GM12878 (cell line): ENCODE measurements at regions not wholly inside any gene's neighbourhood (a gene's known extent, or its start where the extent isn't known, plus 50 kb on each side); places are given as distances from the start of the nearest gene placed in this dataset.

Experiments used
- ATF7 ChIP-seq: fragments of 450-650 bp; IDR thresholded peaks from 2 replicates; pipeline ENCODE4 v1.6.1; 2016; ENCODE audit warnings: low read depth, mild to moderate bottlenecking
- DPF2 ChIP-seq: fragments of 450-650 bp; IDR thresholded peaks from 2 replicates; pipeline ENCODE4 v1.6.1; 2017; ENCODE audit warnings: mild to moderate bottlenecking
- EP300 ChIP-seq, 2 experiments: fragments of 150-350 bp in 1 of 2; IDR thresholded peaks; 2 replicates each; pipeline ENCODE4 v1.6.1; 2011 to 2012; ENCODE audit warnings: low read depth in 2 of 2, low read length in 2 of 2, borderline replicate concordance in 1 of 2, improper control_type of control experiment in 1 of 2, inconsistent platforms in 1 of 2; ENCODE audit not compliant: control insufficient read depth in 1 of 2
- IKZF2 ChIP-seq, 2 experiments: fragments of 450-650 bp; IDR thresholded peaks; 2 replicates each; pipeline ENCODE4 v1.6.1; 2017; ENCODE audit warnings: mild to moderate bottlenecking in 2 of 2, moderate library complexity in 2 of 2
- IRF4 ChIP-seq: IDR thresholded peaks from 2 replicates; pipeline ENCODE4 v1.6.1; 2011; ENCODE audit warnings: low read depth, low read length
- NFYB ChIP-seq: IDR thresholded peaks from 2 replicates; pipeline ENCODE4 v1.6.1; 2011; ENCODE audit warnings: low read depth, mild to moderate bottlenecking, low read length, improper control_type of control experiment, moderate library complexity; ENCODE audit not compliant: insufficient read depth
- NRF1 ChIP-seq: conservative IDR thresholded peaks from 2 replicates; pipeline ENCODE4 v1.6.1; 2011; ENCODE audit warnings: mild to moderate bottlenecking, low read depth, low read length, improper control_type of control experiment
- PAX5 ChIP-seq: IDR thresholded peaks from 2 replicates; pipeline ENCODE4 v1.6.1; 2011; ENCODE audit warnings: low read depth, low read length, borderline replicate concordance
- PAX8 ChIP-seq: fragments of 450-650 bp; IDR thresholded peaks from 2 replicates; pipeline ENCODE4 v1.6.1; 2017; ENCODE audit warnings: mild to moderate bottlenecking, moderate library complexity
- RAD21 ChIP-seq: IDR thresholded peaks from 2 replicates; pipeline ENCODE4 v1.6.1; 2011; ENCODE audit warnings: mild to moderate bottlenecking, low read depth, low read length, moderate library complexity; ENCODE audit not compliant: insufficient read depth
- RAD51 ChIP-seq: fragments of 450-650 bp; IDR thresholded peaks from 2 replicates; pipeline ENCODE4 v1.6.1; 2016; ENCODE audit warnings: moderate library complexity, mild to moderate bottlenecking, inconsistent platforms
- RB1 ChIP-seq: fragments of 450-650 bp; formaldehyde crosslinking; IDR thresholded peaks from 2 replicates; pipeline ENCODE4 v1.6.1; 2017; ENCODE audit warnings: mild to moderate bottlenecking, borderline replicate concordance
- RCOR1 ChIP-seq: conservative IDR thresholded peaks from 2 replicates; pipeline ENCODE4 v1.6.1; 2012; ENCODE audit warnings: low read depth, low read length, improper control_type of control experiment
- SMAD1 ChIP-seq: fragments of 450-650 bp; IDR thresholded peaks from 2 replicates; pipeline ENCODE4 v1.6.1; 2018; ENCODE audit warnings: mild to moderate bottlenecking, low read depth; ENCODE audit not compliant: partially characterized antibody
- SMARCA5 ChIP-seq: fragments of 450-650 bp; IDR thresholded peaks from 2 replicates; pipeline ENCODE4 v1.6.1; 2017; ENCODE audit warnings: mild to moderate bottlenecking
- SMC3 ChIP-seq: IDR thresholded peaks from 2 replicates; pipeline ENCODE4 v1.6.1; 2011; ENCODE audit warnings: low read length, improper control_type of control experiment, borderline replicate concordance
- TCF12 ChIP-seq: IDR thresholded peaks from 2 replicates; pipeline ENCODE4 v1.6.1; 2011; ENCODE audit warnings: low read depth, mild to moderate bottlenecking, low read length
- WRNIP1 ChIP-seq: IDR thresholded peaks from 2 replicates; pipeline ENCODE4 v1.6.1; 2011; ENCODE audit warnings: low read depth, low read length, improper control_type of control experiment, borderline replicate concordance
- YY1 ChIP-seq: IDR thresholded peaks from 2 replicates; pipeline ENCODE4 v1.6.1; 2011; ENCODE audit warnings: low read depth, mild to moderate bottlenecking, low read length
- ZNF217 ChIP-seq: fragments of 450-650 bp; IDR thresholded peaks from 2 replicates; pipeline ENCODE4 v1.6.1; 2017; ENCODE audit warnings: antibody characterized with exemption, mild to moderate bottlenecking
- ZNF384 ChIP-seq: IDR thresholded peaks from 2 replicates; pipeline ENCODE4 v1.6.1; 2012; ENCODE audit warnings: low read depth, mild to moderate bottlenecking, low read length, improper control_type of control experiment, borderline replicate concordance
- ZZZ3 ChIP-seq: IDR thresholded peaks from 2 replicates; pipeline ENCODE4 v1.6.1; 2011; ENCODE audit warnings: low read depth; ENCODE audit not compliant: control insufficient read depth, insufficient read length
- TF ChIP-seq, protein P1 (sequence below): fragments of 450-650 bp; IDR thresholded peaks from 2 replicates; pipeline ENCODE4 v1.6.1; 2016; ENCODE audit warnings: mild to moderate bottlenecking
- TF ChIP-seq, protein P2 (sequence below): fragments of 450-650 bp; formaldehyde crosslinking; IDR thresholded peaks from 2 replicates; pipeline ENCODE4 v1.4.0; 2020; ENCODE audit warnings: mild to moderate bottlenecking, moderate library complexity
- TF ChIP-seq, protein P3 (sequence below): fragments of 450-650 bp; formaldehyde crosslinking; IDR thresholded peaks from 2 replicates; pipeline ENCODE4 v1.5.0; 2022; ENCODE audit warnings: mild to moderate bottlenecking, missing genetic modification characterization

DNA sequence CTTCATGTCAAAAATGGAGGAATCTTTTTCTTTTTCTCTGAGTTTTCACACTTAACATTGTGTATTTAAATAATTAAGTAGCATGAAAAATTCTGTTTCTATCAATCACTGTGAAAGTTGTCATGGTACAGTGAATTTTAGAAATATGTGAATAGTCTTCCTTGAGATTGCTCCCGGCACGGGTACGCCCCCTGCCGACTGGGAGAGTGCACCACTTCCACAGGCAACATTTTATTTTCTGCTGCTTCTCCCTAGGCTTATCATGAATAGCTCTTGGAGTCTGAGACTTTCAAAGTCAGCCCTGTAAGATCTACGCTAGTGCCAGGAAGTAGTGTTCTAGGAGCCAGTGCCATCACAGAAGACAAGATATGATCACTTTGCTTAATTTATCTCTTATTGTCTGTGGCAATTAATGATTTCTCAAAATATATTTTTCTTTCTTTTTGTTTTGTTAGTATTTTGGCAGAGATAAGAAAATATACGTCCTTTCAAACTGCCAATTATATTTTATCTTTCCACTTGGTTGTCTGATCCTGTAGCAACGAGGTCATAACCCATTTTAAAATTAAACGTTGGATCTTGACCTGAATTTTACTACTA lies 763.8 kb upstream of the AADAT start (continued):
- TF ChIP-seq RCOR1 (no peak), SMARCA5 (peak; percentile 40; the same call in 1 of the 2 replicates), DPF2 (no peak), ZNF217 (no peak), PAX8 (no peak), NFYB (no peak), ZNF384 (no peak), NRF1 (no peak), RB1 (no peak), RAD51 (no peak), YY1 (0 out of 2 replicates have a peak, but pooled peaks have one; percentile 44), WRNIP1 (no peak), TCF12 (no peak), SMC3 (peak; percentile 94), RAD21 (peak; percentile 80), ATF7 (no peak), ZZZ3 (no peak), EP300 (IDR thresholded peaks at IDR 0.05; ENCODE audit: borderline replicate concordance in 1 of 2, control insufficient read depth in 1 of 2, low read depth in 2 of 2, low read length in 2 of 2) (no peak), SMAD1 (no peak), IRF4 (no peak), IKZF2 (IDR thresholded peaks at IDR 0.05) (no peak), PAX5 (0 out of 2 replicates have a peak, but pooled peaks have one; percentile 35)
- TF ChIP-seq, protein P1, sequence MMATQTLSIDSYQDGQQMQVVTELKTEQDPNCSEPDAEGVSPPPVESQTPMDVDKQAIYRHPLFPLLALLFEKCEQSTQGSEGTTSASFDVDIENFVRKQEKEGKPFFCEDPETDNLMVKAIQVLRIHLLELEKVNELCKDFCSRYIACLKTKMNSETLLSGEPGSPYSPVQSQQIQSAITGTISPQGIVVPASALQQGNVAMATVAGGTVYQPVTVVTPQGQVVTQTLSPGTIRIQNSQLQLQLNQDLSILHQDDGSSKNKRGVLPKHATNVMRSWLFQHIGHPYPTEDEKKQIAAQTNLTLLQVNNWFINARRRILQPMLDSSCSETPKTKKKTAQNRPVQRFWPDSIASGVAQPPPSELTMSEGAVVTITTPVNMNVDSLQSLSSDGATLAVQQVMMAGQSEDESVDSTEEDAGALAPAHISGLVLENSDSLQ, result no peak
- TF ChIP-seq, protein P2, sequence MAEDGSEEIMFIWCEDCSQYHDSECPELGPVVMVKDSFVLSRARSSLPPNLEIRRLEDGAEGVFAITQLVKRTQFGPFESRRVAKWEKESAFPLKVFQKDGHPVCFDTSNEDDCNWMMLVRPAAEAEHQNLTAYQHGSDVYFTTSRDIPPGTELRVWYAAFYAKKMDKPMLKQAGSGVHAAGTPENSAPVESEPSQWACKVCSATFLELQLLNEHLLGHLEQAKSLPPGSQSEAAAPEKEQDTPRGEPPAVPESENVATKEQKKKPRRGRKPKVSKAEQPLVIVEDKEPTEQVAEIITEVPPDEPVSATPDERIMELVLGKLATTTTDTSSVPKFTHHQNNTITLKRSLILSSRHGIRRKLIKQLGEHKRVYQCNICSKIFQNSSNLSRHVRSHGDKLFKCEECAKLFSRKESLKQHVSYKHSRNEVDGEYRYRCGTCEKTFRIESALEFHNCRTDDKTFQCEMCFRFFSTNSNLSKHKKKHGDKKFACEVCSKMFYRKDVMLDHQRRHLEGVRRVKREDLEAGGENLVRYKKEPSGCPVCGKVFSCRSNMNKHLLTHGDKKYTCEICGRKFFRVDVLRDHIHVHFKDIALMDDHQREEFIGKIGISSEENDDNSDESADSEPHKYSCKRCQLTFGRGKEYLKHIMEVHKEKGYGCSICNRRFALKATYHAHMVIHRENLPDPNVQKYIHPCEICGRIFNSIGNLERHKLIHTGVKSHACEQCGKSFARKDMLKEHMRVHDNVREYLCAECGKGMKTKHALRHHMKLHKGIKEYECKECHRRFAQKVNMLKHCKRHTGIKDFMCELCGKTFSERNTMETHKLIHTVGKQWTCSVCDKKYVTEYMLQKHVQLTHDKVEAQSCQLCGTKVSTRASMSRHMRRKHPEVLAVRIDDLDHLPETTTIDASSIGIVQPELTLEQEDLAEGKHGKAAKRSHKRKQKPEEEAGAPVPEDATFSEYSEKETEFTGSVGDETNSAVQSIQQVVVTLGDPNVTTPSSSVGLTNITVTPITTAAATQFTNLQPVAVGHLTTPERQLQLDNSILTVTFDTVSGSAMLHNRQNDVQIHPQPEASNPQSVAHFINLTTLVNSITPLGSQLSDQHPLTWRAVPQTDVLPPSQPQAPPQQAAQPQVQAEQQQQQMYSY, result no peak
- TF ChIP-seq, protein P3, sequence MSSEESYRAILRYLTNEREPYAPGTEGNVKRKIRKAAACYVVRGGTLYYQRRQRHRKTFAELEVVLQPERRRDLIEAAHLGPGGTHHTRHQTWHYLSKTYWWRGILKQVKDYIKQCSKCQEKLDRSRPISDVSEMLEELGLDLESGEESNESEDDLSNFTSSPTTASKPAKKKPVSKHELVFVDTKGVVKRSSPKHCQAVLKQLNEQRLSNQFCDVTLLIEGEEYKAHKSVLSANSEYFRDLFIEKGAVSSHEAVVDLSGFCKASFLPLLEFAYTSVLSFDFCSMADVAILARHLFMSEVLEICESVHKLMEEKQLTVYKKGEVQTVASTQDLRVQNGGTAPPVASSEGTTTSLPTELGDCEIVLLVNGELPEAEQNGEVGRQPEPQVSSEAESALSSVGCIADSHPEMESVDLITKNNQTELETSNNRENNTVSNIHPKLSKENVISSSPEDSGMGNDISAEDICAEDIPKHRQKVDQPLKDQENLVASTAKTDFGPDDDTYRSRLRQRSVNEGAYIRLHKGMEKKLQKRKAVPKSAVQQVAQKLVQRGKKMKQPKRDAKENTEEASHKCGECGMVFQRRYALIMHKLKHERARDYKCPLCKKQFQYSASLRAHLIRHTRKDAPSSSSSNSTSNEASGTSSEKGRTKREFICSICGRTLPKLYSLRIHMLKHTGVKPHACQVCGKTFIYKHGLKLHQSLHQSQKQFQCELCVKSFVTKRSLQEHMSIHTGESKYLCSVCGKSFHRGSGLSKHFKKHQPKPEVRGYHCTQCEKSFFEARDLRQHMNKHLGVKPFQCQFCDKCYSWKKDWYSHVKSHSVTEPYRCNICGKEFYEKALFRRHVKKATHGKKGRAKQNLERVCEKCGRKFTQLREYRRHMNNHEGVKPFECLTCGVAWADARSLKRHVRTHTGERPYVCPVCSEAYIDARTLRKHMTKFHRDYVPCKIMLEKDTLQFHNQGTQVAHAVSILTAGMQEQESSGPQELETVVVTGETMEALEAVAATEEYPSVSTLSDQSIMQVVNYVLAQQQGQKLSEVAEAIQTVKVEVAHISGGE (CRISPR knock-in tag), result no peak
